Neural cell (in vitro differentiated cells): ENCODE measurements at regions not wholly inside any gene's neighbourhood (a gene's known extent, or its start where the extent isn't known, plus 50 kb on each side); places are given as distances from the start of the nearest gene placed in this dataset.

Experiments used
- H2AFZ ChIP-seq: fragments of 200-600, 300-800 bp; sonication (generic), shearing (Covaris generic); 2 replicates; pipeline ENCODE4 v1.6.0; 2014; ENCODE audit warnings: low read depth, mild to moderate bottlenecking, antibody characterized with exemption, low read length, moderate library complexity
- H3F3A ChIP-seq: fragments of 200-600 bp; shearing (Covaris generic); 2 replicates; pipeline ENCODE4 v1.6.1; 2016; ENCODE audit warnings: mild to moderate bottlenecking, moderate library complexity, mixed read lengths, antibody characterized with exemption, low read length; ENCODE audit not compliant: insufficient read depth, poor library complexity, severe bottlenecking
- H3K27ac ChIP-seq: fragments of 200-600, 300-800 bp; sonication (generic), shearing (Covaris generic); 2 replicates; pipeline ENCODE4 v1.5.1; 2014; ENCODE audit warnings: mild to moderate bottlenecking, low read length, moderate library complexity
- H3K27me3 ChIP-seq: fragments of 300-800, 200-600 bp; sonication (generic), shearing (Covaris generic); 2 replicates; pipeline ENCODE4 v1.6.0; 2014; ENCODE audit warnings: mild to moderate bottlenecking, low read depth, low read length, moderate library complexity; ENCODE audit not compliant: insufficient read depth
- H3K36me3 ChIP-seq: fragments of 300-800, 200-600 bp; sonication (generic), shearing (Covaris generic); 2 replicates; pipeline ENCODE4 v1.5.1; 2014; ENCODE audit warnings: mild to moderate bottlenecking, antibody characterized with exemption, low read length, moderate library complexity; ENCODE audit not compliant: insufficient read depth
- H3K4me2 ChIP-seq: fragments of 300-800, 200-600 bp; sonication (generic), shearing (Covaris generic); 2 replicates; pipeline ENCODE4 v1.6.0; 2014; ENCODE audit warnings: mild to moderate bottlenecking, low read length
- H3K4me3 ChIP-seq: fragments of 300-800, 200-600 bp; sonication (generic), shearing (Covaris generic); 2 replicates; pipeline ENCODE4 v1.5.1; 2014; ENCODE audit warnings: mild to moderate bottlenecking, low read length, moderate library complexity
- H3K79me2 ChIP-seq: fragments of 200-600 bp; shearing (Covaris generic); replicated peaks from 2 replicates; pipeline ENCODE4 v1.6.0; 2014; ENCODE audit warnings: mild to moderate bottlenecking, low read length, moderate library complexity; ENCODE audit not compliant: insufficient read depth
- H3K9ac ChIP-seq: fragments of 300-800, 200-600 bp; sonication (generic), shearing (Covaris generic); 2 replicates; pipeline ENCODE4 v1.6.1; 2016; ENCODE audit warnings: mild to moderate bottlenecking, low read length, mixed read lengths
- H3K9me2 ChIP-seq: fragments of 200-600 bp; shearing (Covaris generic); 2 replicates; pipeline ENCODE4 v1.6.1; 2016; ENCODE audit warnings: mild to moderate bottlenecking, low read length, mixed read lengths; ENCODE audit not compliant: insufficient read depth
- H3K9me3 ChIP-seq: fragments of 200-600, 300-800 bp; sonication (generic), shearing (Covaris generic); 2 replicates; pipeline ENCODE4 v1.6.1; 2016; ENCODE audit warnings: mild to moderate bottlenecking, mixed run types, low read length, moderate library complexity, mixed read lengths
- H4K20me1 ChIP-seq: fragments of 200-600 bp; shearing (Covaris generic); 2 replicates; pipeline ENCODE4 v1.6.1; 2016; ENCODE audit warnings: mild to moderate bottlenecking, mixed run types; ENCODE audit not compliant: insufficient read depth
- EP300 ChIP-seq: fragments of 450-650 bp; conservative IDR thresholded peaks from 2 replicates; pipeline ENCODE4 v1.6.1; 2014; ENCODE audit warnings: antibody characterized with exemption, mild to moderate bottlenecking, moderate library complexity; ENCODE audit not compliant: poor library complexity, severe bottlenecking
- EZH2 ChIP-seq: fragments of 200-600, 300-800 bp; shearing (Covaris generic), sonication (generic); IDR thresholded peaks from 2 replicates; pipeline ENCODE4 v1.6.1; 2014; ENCODE audit warnings: antibody characterized with exemption, low read length, borderline replicate concordance, mild to moderate bottlenecking; ENCODE audit not compliant: insufficient read depth, poor library complexity, severe bottlenecking
- MXI1 ChIP-seq: fragments of 450-650 bp; conservative IDR thresholded peaks from 2 replicates; pipeline ENCODE4 v1.6.1; 2014; ENCODE audit warnings: antibody characterized with exemption, mild to moderate bottlenecking; ENCODE audit not compliant: poor library complexity, severe bottlenecking
- POLR2AphosphoS5 ChIP-seq: IDR thresholded peaks from 2 replicates; pipeline ENCODE4 v1.6.1; 2012
- RAD21 ChIP-seq: fragments of 450-650 bp; conservative IDR thresholded peaks from 2 replicates; pipeline ENCODE4 v1.6.1; 2014; ENCODE audit warnings: antibody characterized with exemption, mild to moderate bottlenecking, moderate library complexity
- SMC3 ChIP-seq: fragments of 450-650 bp; conservative IDR thresholded peaks from 2 replicates; pipeline ENCODE4 v1.6.1; 2014; ENCODE audit warnings: antibody characterized with exemption, mild to moderate bottlenecking, moderate library complexity; ENCODE audit not compliant: poor library complexity
- TAF1 ChIP-seq: IDR thresholded peaks from 2 replicates; pipeline ENCODE4 v1.6.1; 2012; ENCODE audit warnings: low read depth
- TF ChIP-seq, protein P1 (sequence below): fragments of 450-650 bp; IDR thresholded peaks from 2 replicates; pipeline ENCODE4 v1.5.1; 2014; ENCODE audit warnings: antibody characterized with exemption, mild to moderate bottlenecking, moderate library complexity; ENCODE audit not compliant: poor library complexity, severe bottlenecking
- TF ChIP-seq, protein P2 (sequence below): IDR thresholded peaks from 2 replicates; pipeline ENCODE4 v1.6.1; 2012; ENCODE audit warnings: borderline replicate concordance

DNA sequence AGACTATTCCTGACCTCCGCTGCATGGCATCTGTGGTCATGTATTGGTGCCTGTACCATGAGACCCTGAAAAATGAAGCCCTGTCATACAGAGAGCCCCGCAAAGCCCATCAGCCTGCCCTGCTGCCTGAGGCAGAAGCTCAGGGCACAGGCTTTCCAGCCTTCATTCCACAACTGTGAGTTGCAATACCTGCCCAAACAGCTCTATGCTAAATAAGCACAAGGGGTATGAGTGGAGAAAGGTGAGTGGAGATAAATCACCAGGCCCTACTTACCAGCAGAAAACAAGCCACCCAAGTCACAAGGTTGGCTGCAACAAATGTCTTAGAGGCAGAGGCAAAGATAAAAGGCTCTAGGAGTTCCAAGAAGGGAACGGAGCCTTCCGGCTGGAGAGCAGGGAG, 277.4 kb downstream of the TNS1 start:
- Histone ChIP-seq H4K20me1 (no peaks in the 10 kb centered on the region), H3K9me2 (no peaks in the 10 kb centered on the region), H3K4me3 (no peak overlapping the region), H3F3A (no peaks in the 10 kb centered on the region), H3K9ac (no peak overlapping the region), H2AFZ (no peak overlapping the region), H3K9me3 (peaks cover 3% of the 10 kb centered on the region), H3K27me3 (no peaks in the 10 kb centered on the region), H3K27ac (no peak overlapping the region), H3K79me2 (no peaks in the 10 kb centered on the region), H3K36me3 (no peaks in the 10 kb centered on the region), H3K4me2 (no peak overlapping the region)
- TF ChIP-seq EZH2 = no peak
- TF ChIP-seq, protein P1, sequence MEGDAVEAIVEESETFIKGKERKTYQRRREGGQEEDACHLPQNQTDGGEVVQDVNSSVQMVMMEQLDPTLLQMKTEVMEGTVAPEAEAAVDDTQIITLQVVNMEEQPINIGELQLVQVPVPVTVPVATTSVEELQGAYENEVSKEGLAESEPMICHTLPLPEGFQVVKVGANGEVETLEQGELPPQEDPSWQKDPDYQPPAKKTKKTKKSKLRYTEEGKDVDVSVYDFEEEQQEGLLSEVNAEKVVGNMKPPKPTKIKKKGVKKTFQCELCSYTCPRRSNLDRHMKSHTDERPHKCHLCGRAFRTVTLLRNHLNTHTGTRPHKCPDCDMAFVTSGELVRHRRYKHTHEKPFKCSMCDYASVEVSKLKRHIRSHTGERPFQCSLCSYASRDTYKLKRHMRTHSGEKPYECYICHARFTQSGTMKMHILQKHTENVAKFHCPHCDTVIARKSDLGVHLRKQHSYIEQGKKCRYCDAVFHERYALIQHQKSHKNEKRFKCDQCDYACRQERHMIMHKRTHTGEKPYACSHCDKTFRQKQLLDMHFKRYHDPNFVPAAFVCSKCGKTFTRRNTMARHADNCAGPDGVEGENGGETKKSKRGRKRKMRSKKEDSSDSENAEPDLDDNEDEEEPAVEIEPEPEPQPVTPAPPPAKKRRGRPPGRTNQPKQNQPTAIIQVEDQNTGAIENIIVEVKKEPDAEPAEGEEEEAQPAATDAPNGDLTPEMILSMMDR = no peak
- TF ChIP-seq TAF1 = no peak
- TF ChIP-seq SMC3 = no peak
- TF ChIP-seq RAD21 = no peak
- TF ChIP-seq, protein P2, sequence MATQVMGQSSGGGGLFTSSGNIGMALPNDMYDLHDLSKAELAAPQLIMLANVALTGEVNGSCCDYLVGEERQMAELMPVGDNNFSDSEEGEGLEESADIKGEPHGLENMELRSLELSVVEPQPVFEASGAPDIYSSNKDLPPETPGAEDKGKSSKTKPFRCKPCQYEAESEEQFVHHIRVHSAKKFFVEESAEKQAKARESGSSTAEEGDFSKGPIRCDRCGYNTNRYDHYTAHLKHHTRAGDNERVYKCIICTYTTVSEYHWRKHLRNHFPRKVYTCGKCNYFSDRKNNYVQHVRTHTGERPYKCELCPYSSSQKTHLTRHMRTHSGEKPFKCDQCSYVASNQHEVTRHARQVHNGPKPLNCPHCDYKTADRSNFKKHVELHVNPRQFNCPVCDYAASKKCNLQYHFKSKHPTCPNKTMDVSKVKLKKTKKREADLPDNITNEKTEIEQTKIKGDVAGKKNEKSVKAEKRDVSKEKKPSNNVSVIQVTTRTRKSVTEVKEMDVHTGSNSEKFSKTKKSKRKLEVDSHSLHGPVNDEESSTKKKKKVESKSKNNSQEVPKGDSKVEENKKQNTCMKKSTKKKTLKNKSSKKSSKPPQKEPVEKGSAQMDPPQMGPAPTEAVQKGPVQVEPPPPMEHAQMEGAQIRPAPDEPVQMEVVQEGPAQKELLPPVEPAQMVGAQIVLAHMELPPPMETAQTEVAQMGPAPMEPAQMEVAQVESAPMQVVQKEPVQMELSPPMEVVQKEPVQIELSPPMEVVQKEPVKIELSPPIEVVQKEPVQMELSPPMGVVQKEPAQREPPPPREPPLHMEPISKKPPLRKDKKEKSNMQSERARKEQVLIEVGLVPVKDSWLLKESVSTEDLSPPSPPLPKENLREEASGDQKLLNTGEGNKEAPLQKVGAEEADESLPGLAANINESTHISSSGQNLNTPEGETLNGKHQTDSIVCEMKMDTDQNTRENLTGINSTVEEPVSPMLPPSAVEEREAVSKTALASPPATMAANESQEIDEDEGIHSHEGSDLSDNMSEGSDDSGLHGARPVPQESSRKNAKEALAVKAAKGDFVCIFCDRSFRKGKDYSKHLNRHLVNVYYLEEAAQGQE = no peak
- TF ChIP-seq MXI1 = no peak
- no peak for TF ChIP-seq EP300

DNA sequence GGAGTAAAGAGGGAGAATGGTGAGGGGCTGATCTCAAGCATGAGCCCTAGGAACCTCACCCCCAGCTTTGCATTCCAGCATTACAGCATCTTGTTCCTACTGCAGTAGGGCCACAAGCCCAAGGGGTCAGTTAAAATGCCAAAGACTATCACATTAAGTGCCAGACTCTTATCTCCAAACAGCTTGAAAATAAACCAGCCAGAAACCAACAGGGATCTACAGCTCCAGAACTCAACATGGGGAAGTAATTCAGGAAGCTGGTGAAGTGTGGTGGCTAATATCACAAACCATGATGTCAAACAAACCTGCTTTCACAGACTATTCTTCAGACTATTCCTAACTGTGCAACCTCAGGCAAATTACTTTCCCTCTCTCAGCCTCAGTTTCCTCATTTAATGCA, 278.3 kb downstream of the TNS1 start:
- Histone ChIP-seq H3K27ac (no peak overlapping the region), H3K9me2 (no peaks in the 10 kb centered on the region), H3K4me3 (no peak overlapping the region), H4K20me1 (no peaks in the 10 kb centered on the region), H3K27me3 (no peaks in the 10 kb centered on the region), H3K9me3 (peaks cover 3% of the 10 kb centered on the region), H3K4me2 (no peak overlapping the region), H3K9ac (no peak overlapping the region), H2AFZ (no peak overlapping the region), H3F3A (no peaks in the 10 kb centered on the region), H3K36me3 (no peaks in the 10 kb centered on the region), H3K79me2 (no peaks in the 10 kb centered on the region)
- TF ChIP-seq TAF1 = no peak
- TF ChIP-seq POLR2AphosphoS5 = no peak
- TF ChIP-seq, protein P1 = no peak
- TF ChIP-seq RAD21 = no peak
